ENCODE measurements at regions not wholly inside any gene's neighbourhood (a gene's known extent, or its start where the extent isn't known, plus 50 kb on each side); places are given as distances from the start of the nearest gene placed in this dataset.

DNA sequence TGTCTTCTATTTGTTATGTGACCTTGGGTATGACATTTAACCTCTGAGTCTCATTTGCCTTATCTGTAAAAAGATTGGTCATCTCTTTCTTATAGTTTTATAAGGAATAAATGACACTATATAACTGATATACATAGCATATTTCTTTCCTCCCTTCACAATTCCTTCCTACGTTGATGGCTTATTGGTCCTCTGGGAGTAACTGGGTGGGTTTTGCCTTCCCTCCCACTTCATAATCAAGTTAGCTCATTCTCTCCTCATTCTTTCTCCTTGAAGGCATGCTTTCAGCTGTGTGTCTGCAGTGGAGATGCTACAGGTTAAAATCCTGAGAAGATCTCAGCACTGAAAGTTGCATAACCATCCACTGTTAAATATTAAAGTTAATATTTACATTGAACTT, 382.4 kb downstream of the TMEM38B start:
- TF ChIP-seq POLR2A (IDR thresholded peaks at IDR 0.05; ENCODE audit: extremely low read depth, insufficient read length), result no peak
- no peak for TF ChIP-seq CTCF (IDR thresholded peaks at IDR 0.05; ENCODE audit: low read depth, low read length)
- TF ChIP-seq, protein P1, sequence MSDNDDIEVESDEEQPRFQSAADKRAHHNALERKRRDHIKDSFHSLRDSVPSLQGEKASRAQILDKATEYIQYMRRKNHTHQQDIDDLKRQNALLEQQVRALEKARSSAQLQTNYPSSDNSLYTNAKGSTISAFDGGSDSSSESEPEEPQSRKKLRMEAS (IDR thresholded peaks at IDR 0.05; ENCODE audit: low read depth, low read length), result no peak

All from NB4 (cell line).